ENCODE measurements at regions not wholly inside any gene's neighbourhood (a gene's known extent, or its start where the extent isn't known, plus 50 kb on each side); places are given as distances from the start of the nearest gene placed in this dataset.

- TF ChIP-seq, protein P1, sequence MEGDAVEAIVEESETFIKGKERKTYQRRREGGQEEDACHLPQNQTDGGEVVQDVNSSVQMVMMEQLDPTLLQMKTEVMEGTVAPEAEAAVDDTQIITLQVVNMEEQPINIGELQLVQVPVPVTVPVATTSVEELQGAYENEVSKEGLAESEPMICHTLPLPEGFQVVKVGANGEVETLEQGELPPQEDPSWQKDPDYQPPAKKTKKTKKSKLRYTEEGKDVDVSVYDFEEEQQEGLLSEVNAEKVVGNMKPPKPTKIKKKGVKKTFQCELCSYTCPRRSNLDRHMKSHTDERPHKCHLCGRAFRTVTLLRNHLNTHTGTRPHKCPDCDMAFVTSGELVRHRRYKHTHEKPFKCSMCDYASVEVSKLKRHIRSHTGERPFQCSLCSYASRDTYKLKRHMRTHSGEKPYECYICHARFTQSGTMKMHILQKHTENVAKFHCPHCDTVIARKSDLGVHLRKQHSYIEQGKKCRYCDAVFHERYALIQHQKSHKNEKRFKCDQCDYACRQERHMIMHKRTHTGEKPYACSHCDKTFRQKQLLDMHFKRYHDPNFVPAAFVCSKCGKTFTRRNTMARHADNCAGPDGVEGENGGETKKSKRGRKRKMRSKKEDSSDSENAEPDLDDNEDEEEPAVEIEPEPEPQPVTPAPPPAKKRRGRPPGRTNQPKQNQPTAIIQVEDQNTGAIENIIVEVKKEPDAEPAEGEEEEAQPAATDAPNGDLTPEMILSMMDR (IDR thresholded peaks at IDR 0.05; ENCODE audit: low read length), result no peak
- no peak for TF ChIP-seq EZH2 (optimal IDR thresholded peaks at IDR 0.05; ENCODE audit: low read depth, low read length)
- TF ChIP-seq EZH2phosphoT487 (IDR thresholded peaks at IDR 0.05; ENCODE audit: low read length), result no peak
- Histone ChIP-seq H3K4me1 (ENCODE audit: low read length) (no peaks in the 10 kb centered on the region), H3K9me3 (replicated peaks; ENCODE audit: insufficient read depth, low read length) (no peaks in the 10 kb centered on the region), H3K27ac (ENCODE audit: low read length) (no peak overlapping the region), H2AFZ (ENCODE audit: low read length) (no peak overlapping the region), H3K9me2 (replicated peaks; ENCODE audit: insufficient read depth, low read length) (no peaks in the 10 kb centered on the region), H3K9ac (ENCODE audit: low read length) (no peak overlapping the region), H3K4me2 (ENCODE audit: low read depth, low read length) (no peak overlapping the region), H3F3A (ENCODE audit: insufficient read depth, low read length) (no peaks in the 10 kb centered on the region), H3K4me3 (ENCODE audit: low read length) (no peak overlapping the region), H3K36me3 (replicated peaks; ENCODE audit: insufficient read depth, low read length) (no peaks in the 10 kb centered on the region), H3K79me2 (ENCODE audit: low read length) (no peaks in the 10 kb centered on the region), H4K20me1 (ENCODE audit: insufficient read depth, low read length) (no peaks in the 10 kb centered on the region), H3K27me3 (replicated peaks; ENCODE audit: insufficient read depth, low read length) (no peaks in the 10 kb centered on the region)
- no peak for DNase-seq
Measured at GRCh38 chr7:121473645-121474300, 77.7 kb upstream of the FAM3C start.

GRCh38 chr7:121466455-121466854 is 70.3 kb upstream of the FAM3C start:
- no peak overlapping the region for H3K27ac ChIP-seq (ENCODE audit: low read length)
- no peak overlapping the region for H3K4me2 ChIP-seq (ENCODE audit: low read depth, low read length)
- no peak overlapping the region for H3K4me3 ChIP-seq (ENCODE audit: low read length)
- H3K79me2 ChIP-seq (ENCODE audit: low read length), result no peaks in the 10 kb centered on the region
- H3K36me3 ChIP-seq (replicated peaks; ENCODE audit: insufficient read depth, low read length), result no peaks in the 10 kb centered on the region
- H3K9me3 ChIP-seq (replicated peaks; ENCODE audit: insufficient read depth, low read length), result no peaks in the 10 kb centered on the region
- H3K4me1 ChIP-seq (ENCODE audit: low read length), result no peaks in the 10 kb centered on the region
- no peak overlapping the region for H3K9ac ChIP-seq (ENCODE audit: low read length)
- TF ChIP-seq, protein P1 (IDR thresholded peaks at IDR 0.05; ENCODE audit: low read length), result no peak
- no peak for TF ChIP-seq EZH2phosphoT487 (IDR thresholded peaks at IDR 0.05; ENCODE audit: low read length)
- no peak for TF ChIP-seq EZH2 (optimal IDR thresholded peaks at IDR 0.05; ENCODE audit: low read depth, low read length)
- DNase-seq, result no peak
- H3K9me2 ChIP-seq (replicated peaks; ENCODE audit: insufficient read depth, low read length), result no peaks in the 10 kb centered on the region
- H2AFZ ChIP-seq (ENCODE audit: low read length), result no peak overlapping the region
- no peaks in the 10 kb centered on the region for H4K20me1 ChIP-seq (ENCODE audit: insufficient read depth, low read length)
- no peaks in the 10 kb centered on the region for H3F3A ChIP-seq (ENCODE audit: insufficient read depth, low read length)
- no peaks in the 10 kb centered on the region for H3K27me3 ChIP-seq (replicated peaks; ENCODE audit: insufficient read depth, low read length)

DNA sequence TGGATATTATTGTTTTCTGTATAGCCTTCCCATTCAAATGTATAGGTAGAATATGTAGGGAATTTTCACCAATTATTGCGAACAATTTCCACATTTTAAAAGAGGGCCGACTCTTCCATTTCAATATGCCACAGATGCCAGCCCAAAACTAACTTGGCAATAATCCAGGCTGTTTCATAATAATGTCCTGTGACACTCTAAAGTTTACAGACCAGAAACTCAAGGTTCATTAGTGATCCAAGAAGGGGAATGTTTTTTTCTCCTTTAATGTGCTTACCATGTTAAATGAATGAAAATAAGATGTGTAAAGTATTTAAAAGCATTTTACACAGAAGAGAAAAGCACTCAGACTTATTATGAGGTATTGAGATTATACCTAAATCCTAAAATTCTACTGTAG is 63.0 kb upstream of the FAM3C start:
- TF ChIP-seq, protein P1 (IDR thresholded peaks at IDR 0.05; ENCODE audit: low read length), result no peak
- TF ChIP-seq EZH2 (optimal IDR thresholded peaks at IDR 0.05; ENCODE audit: low read depth, low read length) (no peak), EZH2phosphoT487 (IDR thresholded peaks at IDR 0.05; ENCODE audit: low read length) (no peak)

More for the DNA sequence above, 63.0 kb upstream of the FAM3C start:
- H3K4me2 ChIP-seq (ENCODE audit: low read depth, low read length), result no peak overlapping the region
- H3K36me3 ChIP-seq (replicated peaks; ENCODE audit: insufficient read depth, low read length), result no peaks in the 10 kb centered on the region
- H3K9me2 ChIP-seq (replicated peaks; ENCODE audit: insufficient read depth, low read length), result no peaks in the 10 kb centered on the region
- no peak overlapping the region for H3K4me3 ChIP-seq (ENCODE audit: low read length)
- DNase-seq, result no peak
- no peak overlapping the region for H3K9ac ChIP-seq (ENCODE audit: low read length)
- no peaks in the 10 kb centered on the region for H3K27me3 ChIP-seq (replicated peaks; ENCODE audit: insufficient read depth, low read length)
- H4K20me1 ChIP-seq (ENCODE audit: insufficient read depth, low read length), result no peaks in the 10 kb centered on the region
- H3F3A ChIP-seq (ENCODE audit: insufficient read depth, low read length), result no peaks in the 10 kb centered on the region
- no peak overlapping the region for H2AFZ ChIP-seq (ENCODE audit: low read length)
- no peaks in the 10 kb centered on the region for H3K4me1 ChIP-seq (ENCODE audit: low read length)
- no peak overlapping the region for H3K27ac ChIP-seq (ENCODE audit: low read length)
- no peaks in the 10 kb centered on the region for H3K9me3 ChIP-seq (replicated peaks; ENCODE audit: insufficient read depth, low read length)
- no peaks in the 10 kb centered on the region for H3K79me2 ChIP-seq (ENCODE audit: low read length)

Measured in MM.1S (cell line).